Esophagus (tissue), 2 donors: ENCODE measurements at regions not wholly inside any gene's neighbourhood (a gene's known extent, or its start where the extent isn't known, plus 50 kb on each side); places are given as distances from the start of the nearest gene placed in this dataset.

Source experiments
- H3K27ac ChIP-seq, 2 donors: one replicate each; pipeline ENCODE4 v1.5.1; 2013; ENCODE audit warnings: low read depth in 2 of 2, mild to moderate bottlenecking in 2 of 2, inconsistent platforms in 1 of 2, low read length in 1 of 2, moderate library complexity in 1 of 2
- H3K27me3 ChIP-seq, 2 donors: one replicate each; pipeline ENCODE4 v1.6.1; 2013; ENCODE audit warnings: low read length in 2 of 2, control low read depth in 1 of 2, mild to moderate bottlenecking in 1 of 2; ENCODE audit not compliant: insufficient read depth in 2 of 2, control insufficient read depth in 1 of 2
- H3K36me3 ChIP-seq, 2 donors: one replicate each; pipeline ENCODE4 v1.6.1; 2013; ENCODE audit warnings: low read length in 1 of 2; ENCODE audit not compliant: control insufficient read depth in 2 of 2, insufficient read depth in 2 of 2
- H3K4me1 ChIP-seq, 2 donors: one replicate each; pipeline ENCODE4 v1.6.1; 2013; ENCODE audit warnings: low read length in 1 of 2; ENCODE audit not compliant: control insufficient read depth in 2 of 2, insufficient read depth in 2 of 2
- H3K4me3 ChIP-seq, 2 donors: one replicate each; pipeline ENCODE4 v1.5.1; 2013; ENCODE audit warnings: low read length in 2 of 2, mild to moderate bottlenecking in 2 of 2, low read depth in 1 of 2, moderate library complexity in 1 of 2
- H3K9me3 ChIP-seq, 2 donors: one replicate each; pipeline ENCODE4 v1.6.1; 2013; ENCODE audit warnings: mild to moderate bottlenecking in 2 of 2, low read depth in 1 of 2, low read length in 1 of 2, moderate library complexity in 1 of 2; ENCODE audit not compliant: control insufficient read depth in 2 of 2, insufficient read depth in 1 of 2
- WGBS, 2 donors: extraction: QIAGEN DNeasy Blood & Tissue Kit; methylation state at CpG; one replicate each; pipeline ENCODE4 v1.1.7; 2013; 5-methylcytosine and 5-hydroxymethylcytosine counted together
- donor health status: healthy with polysubstance abuse.
- donor health status: Bipolar disorder and iron deficiency.

DNA sequence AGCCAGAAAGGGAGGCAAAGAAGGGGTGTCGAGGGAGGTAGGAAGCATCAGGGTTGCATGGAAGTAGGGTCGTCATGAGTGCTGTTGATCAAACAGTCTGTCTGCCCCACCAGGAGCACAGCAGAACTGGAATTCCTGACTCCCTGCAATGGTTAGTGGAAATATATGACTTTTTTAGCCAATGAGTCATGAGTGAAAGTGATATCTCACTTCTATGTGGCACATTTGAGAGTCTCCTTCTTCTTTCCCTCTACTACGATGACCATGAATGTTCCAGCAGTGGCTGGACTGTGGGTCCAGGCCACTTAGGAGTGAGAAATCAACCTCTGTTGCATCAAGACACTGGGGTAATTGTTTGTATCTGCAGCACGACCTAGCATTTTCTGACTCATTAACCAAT, 199.5 kb downstream of the TTC32 start:
- peaks cover 0 to 1% of the 10 kb centered on the region in 2 donors for H3K4me1 ChIP-seq
- H3K27me3 ChIP-seq: no peaks in the 10 kb centered on the region
- no peaks in the 10 kb centered on the region for H3K36me3 ChIP-seq
- H3K27ac ChIP-seq: no peak overlapping the region
- H3K9me3 ChIP-seq: peaks cover 0 to 4% of the 10 kb centered on the region in 2 donors
- no peak overlapping the region for H3K4me3 ChIP-seq
- 80 to 82% methylated on average over 4 of the region's 4 CpGs for WGBS, 2 donors

GRCh38 chr2:19700861-19701585, 200.8 kb downstream of the TTC32 start:
- H3K9me3 ChIP-seq: peaks cover 0 to 6% of the 10 kb centered on the region in 2 donors
- H3K27me3 ChIP-seq: no peaks in the 10 kb centered on the region
- 81 to 84% methylated on average over 10 of the region's 10 CpGs for WGBS, 2 donors
- H3K4me1 ChIP-seq: peaks cover 0 to 1% of the 10 kb centered on the region in 2 donors
- H3K27ac ChIP-seq: no peak overlapping the region
- H3K4me3 ChIP-seq: no peak overlapping the region
- H3K36me3 ChIP-seq: no peaks in the 10 kb centered on the region

DNA sequence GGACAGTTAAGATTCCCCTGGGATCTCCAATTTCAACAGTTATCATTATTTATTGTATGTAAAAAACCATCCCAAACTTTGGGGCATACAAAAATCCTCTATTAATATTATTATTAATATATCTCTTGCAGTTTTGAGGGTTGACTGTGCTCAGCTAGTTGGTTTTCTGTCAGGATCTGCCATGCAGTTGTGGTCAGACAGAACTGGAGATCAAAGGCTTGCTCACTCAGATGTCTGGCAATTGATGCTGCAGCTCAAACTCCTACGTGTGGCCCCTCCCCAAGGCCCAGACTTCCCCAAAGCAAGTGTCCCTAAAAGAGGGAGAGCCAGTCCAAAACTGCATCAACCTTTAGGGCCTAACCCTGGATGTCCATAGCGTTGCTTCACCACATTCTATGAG, 204.7 kb downstream of the TTC32 start:
- WGBS, 2 donors: 75 to 83% methylated on average over 2 of the region's 2 CpGs
- Histone ChIP-seq H3K9me3 (peaks cover 0 to 6% of the 10 kb centered on the region in 2 donors), H3K27me3 (no peaks in the 10 kb centered on the region), H3K4me3 (no peak overlapping the region), H3K36me3 (no peaks in the 10 kb centered on the region), H3K27ac (no peak overlapping the region), H3K4me1 (no peaks in the 10 kb centered on the region)

DNA sequence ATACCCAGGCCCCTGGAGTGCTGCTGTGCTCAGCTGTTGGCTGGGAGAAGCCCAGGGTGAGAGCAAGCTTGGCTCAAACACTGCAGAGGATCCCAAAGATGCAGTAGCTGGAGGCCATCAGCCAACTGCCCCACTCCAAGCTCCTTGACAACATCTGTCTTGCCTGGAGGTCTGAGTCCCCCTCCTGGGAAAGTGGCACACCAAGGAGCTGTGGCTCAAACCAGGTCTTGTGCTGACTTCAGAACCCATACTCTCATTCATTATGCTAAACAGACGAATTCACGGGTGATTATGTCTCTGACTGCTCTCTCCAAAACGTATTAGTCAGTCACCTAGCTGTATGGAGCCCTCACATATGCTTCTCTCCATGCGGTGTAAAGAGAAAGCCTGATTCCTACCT, 206.1 kb downstream of the TTC32 start:
- Histone ChIP-seq H3K9me3 (peaks cover 0 to 6% of the 10 kb centered on the region in 2 donors), H3K27ac (no peak overlapping the region), H3K27me3 (no peaks in the 10 kb centered on the region), H3K36me3 (no peaks in the 10 kb centered on the region), H3K4me3 (no peak overlapping the region), H3K4me1 (no peaks in the 10 kb centered on the region)
- 61 to 74% methylated on average over 4 of the region's 4 CpGs for WGBS, 2 donors

- WGBS, 2 donors: 83 to 85% methylated on average over 1 of the region's 1 CpG
- H3K4me3 ChIP-seq: no peak overlapping the region
- H3K36me3 ChIP-seq: no peaks in the 10 kb centered on the region
- no peaks in the 10 kb centered on the region for H3K4me1 ChIP-seq
- no peak overlapping the region for H3K27ac ChIP-seq
- H3K27me3 ChIP-seq: no peaks in the 10 kb centered on the region
- no peaks in the 10 kb centered on the region for H3K9me3 ChIP-seq
These were observed 209.9 kb downstream of the TTC32 start for GRCh38 chr2:19691892-19692291.

- Histone ChIP-seq H3K9me3 (no peaks in the 10 kb centered on the region), H3K4me3 (no peak overlapping the region), H3K4me1 (no peaks in the 10 kb centered on the region), H3K27ac (no peak overlapping the region), H3K36me3 (no peaks in the 10 kb centered on the region), H3K27me3 (no peaks in the 10 kb centered on the region)
- 75 to 90% methylated on average over 3 of the region's 3 CpGs for WGBS, 2 donors
These were observed 211.4 kb downstream of the TTC32 start for GRCh38 chr2:19690429-19690828.

DNA sequence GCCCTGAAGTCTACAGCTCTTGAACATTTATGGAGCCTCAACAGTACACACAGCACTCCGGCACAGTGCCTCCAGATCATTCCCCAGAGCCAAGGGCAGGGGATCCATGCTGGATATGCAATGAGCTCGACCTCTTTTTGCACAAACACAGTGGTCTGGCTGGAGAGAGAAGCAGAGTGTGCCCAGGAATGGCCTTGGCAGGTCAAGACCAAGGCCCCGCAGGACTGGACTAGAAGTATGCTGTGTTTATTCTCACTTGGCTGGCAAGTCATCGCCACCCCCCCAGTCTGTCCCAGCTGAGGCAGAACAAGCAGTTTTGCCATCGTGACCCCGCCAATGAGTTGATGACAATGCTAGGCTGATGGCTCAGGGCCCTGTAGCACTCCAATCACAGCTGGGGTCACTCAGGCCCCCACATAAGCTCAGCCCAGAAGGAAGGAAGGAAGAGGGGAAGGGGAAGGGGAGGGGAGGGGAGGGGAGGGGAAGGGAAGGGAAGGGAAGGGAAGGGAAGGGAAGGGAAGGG, 212.1 kb downstream of the TTC32 start:
- Histone ChIP-seq H3K36me3 (no peaks in the 10 kb centered on the region), H3K4me3 (no peak overlapping the region), H3K27ac (no peak overlapping the region), H3K27me3 (no peaks in the 10 kb centered on the region), H3K4me1 (no peaks in the 10 kb centered on the region), H3K9me3 (no peaks in the 10 kb centered on the region)
- WGBS, 2 donors: 79 to 86% methylated on average over 6 of the region's 6 CpGs

- Histone ChIP-seq H3K27ac (no peak overlapping the region), H3K36me3 (no peaks in the 10 kb centered on the region), H3K27me3 (no peaks in the 10 kb centered on the region), H3K9me3 (no peaks in the 10 kb centered on the region), H3K4me1 (no peaks in the 10 kb centered on the region), H3K4me3 (no peak overlapping the region)
- WGBS, 2 donors: 86% methylated on average over 11 of the region's 11 CpGs
These were observed 213.7 kb downstream of the TTC32 start for GRCh38 chr2:19688059-19688458.

- 54 to 70% methylated on average over 2 of the region's 2 CpGs for WGBS, 2 donors
- no peaks in the 10 kb centered on the region for H3K27me3 ChIP-seq
- H3K9me3 ChIP-seq: no peaks in the 10 kb centered on the region
- H3K4me1 ChIP-seq: peaks cover 0 to 3% of the 10 kb centered on the region in 2 donors
- no peak overlapping the region for H3K4me3 ChIP-seq
- no peak overlapping the region for H3K27ac ChIP-seq
- no peaks in the 10 kb centered on the region for H3K36me3 ChIP-seq
These were observed 214.6 kb downstream of the TTC32 start for GRCh38 chr2:19687017-19687659.

DNA sequence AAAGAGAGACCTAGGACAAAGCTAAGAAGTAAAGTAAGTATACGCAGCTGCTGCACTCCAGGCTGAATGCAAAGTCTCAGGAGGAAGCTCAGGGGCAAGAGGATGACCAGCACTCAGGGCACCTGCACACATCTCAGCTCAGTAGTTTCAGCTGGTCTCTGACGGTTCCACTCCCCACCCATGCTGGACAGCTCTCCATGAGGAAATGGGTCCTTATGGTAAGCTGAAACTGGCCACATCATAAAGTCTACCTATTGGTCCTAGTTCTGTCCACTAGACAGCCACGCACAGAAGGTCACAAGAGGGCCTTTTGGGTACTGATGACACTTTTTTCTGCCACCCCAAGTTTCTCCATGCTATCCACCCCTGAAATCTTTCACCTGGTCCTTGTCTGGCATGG, 215.3 kb downstream of the TTC32 start:
- no peaks in the 10 kb centered on the region for H3K9me3 ChIP-seq
- peaks cover 0 to 3% of the 10 kb centered on the region in 2 donors for H3K4me1 ChIP-seq
- 55 to 60% methylated on average over 3 of the region's 3 CpGs for WGBS, 2 donors
- H3K4me3 ChIP-seq: no peak overlapping the region
- no peaks in the 10 kb centered on the region for H3K36me3 ChIP-seq
- no peaks in the 10 kb centered on the region for H3K27me3 ChIP-seq
- no peak overlapping the region for H3K27ac ChIP-seq
